SK-N-MC (cell line): ENCODE measurements at regions not wholly inside any gene's neighbourhood (a gene's known extent, or its start where the extent isn't known, plus 50 kb on each side); places are given as distances from the start of the nearest gene placed in this dataset.

Experiments used
- DNase-seq: peaks from one replicate; pipeline ENCODE4 v3.0.0-alpha.2; 2011; ENCODE audit warnings: low read depth, low spot score
- H3K27ac ChIP-seq: fragments of 200-600 bp; sonication (generic); 2 replicates; pipeline ENCODE4 v1.5.1; 2016; ENCODE audit warnings: mixed run types
- H3K36me3 ChIP-seq: fragments of 200-600 bp; sonication (generic); 2 replicates; pipeline ENCODE4 v1.6.1; 2017; ENCODE audit warnings: antibody characterized with exemption, low read length, mixed read lengths; ENCODE audit not compliant: insufficient read depth
- H3K4me3 ChIP-seq: fragments of 200-600 bp; sonication (generic); 2 replicates; pipeline ENCODE4 v1.5.1; 2016
- H3K9ac ChIP-seq: fragments of 200-600 bp; sonication (generic); 2 replicates; pipeline ENCODE4 v1.8.0; 2017; ENCODE audit warnings: mixed run types, mixed read lengths; ENCODE audit not compliant: insufficient read length
- H3K9me3 ChIP-seq: fragments of 200-600 bp; sonication (generic); 2 replicates; pipeline ENCODE4 v1.6.1; 2017; ENCODE audit warnings: low read depth, mild to moderate bottlenecking, antibody characterized with exemption, low read length, moderate library complexity, mixed read lengths
- EZH2 ChIP-seq: fragments of 200-600 bp; sonication (generic); IDR thresholded peaks from one replicate; pipeline ENCODE4 v1.6.1; 2017; ENCODE audit warnings: antibody characterized with exemption
- FOXP2 ChIP-seq: optimal IDR thresholded peaks from 2 replicates; pipeline ENCODE3; 2011; ENCODE audit warnings: mild to moderate bottlenecking, moderate library complexity; ENCODE audit not compliant: insufficient read depth; ENCODE audit errors: extremely low read length, control extremely low read depth
- POLR2AphosphoS5 ChIP-seq: IDR thresholded peaks from 2 replicates; pipeline ENCODE4 v1.6.1; 2012; ENCODE audit warnings: mild to moderate bottlenecking, low read depth, low read length, borderline replicate concordance

DNA sequence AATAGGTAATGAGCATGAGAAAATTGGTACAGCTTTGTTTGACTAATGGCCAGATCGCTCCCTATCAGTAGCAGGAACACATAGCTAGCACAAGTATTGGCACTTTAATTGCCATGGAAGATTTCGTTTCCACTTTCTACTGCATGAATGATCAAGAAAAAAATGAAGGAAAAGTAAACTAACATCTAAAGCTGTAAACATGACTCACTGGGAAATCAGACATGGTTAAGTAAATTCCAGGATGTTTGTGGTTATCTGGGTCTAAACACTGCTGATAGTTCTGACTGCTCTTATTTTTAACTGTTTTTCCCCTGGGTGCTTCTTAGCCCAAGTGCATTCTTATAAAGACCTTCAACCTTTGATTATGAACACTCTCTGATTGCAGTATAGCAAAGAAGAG is 388.9 kb downstream of the NR2F1-AS1 start:
- H3K36me3 ChIP-seq, result no peaks in the 10 kb centered on the region
- no peak overlapping the region for H3K27ac ChIP-seq
- H3K4me3 ChIP-seq, result no peak overlapping the region
- TF ChIP-seq EZH2 (no peak), FOXP2 (no peak), POLR2AphosphoS5 (no peak)
- H3K9ac ChIP-seq, result no peak overlapping the region
- no peaks in the 10 kb centered on the region for H3K9me3 ChIP-seq
- no peak for DNase-seq

DNA sequence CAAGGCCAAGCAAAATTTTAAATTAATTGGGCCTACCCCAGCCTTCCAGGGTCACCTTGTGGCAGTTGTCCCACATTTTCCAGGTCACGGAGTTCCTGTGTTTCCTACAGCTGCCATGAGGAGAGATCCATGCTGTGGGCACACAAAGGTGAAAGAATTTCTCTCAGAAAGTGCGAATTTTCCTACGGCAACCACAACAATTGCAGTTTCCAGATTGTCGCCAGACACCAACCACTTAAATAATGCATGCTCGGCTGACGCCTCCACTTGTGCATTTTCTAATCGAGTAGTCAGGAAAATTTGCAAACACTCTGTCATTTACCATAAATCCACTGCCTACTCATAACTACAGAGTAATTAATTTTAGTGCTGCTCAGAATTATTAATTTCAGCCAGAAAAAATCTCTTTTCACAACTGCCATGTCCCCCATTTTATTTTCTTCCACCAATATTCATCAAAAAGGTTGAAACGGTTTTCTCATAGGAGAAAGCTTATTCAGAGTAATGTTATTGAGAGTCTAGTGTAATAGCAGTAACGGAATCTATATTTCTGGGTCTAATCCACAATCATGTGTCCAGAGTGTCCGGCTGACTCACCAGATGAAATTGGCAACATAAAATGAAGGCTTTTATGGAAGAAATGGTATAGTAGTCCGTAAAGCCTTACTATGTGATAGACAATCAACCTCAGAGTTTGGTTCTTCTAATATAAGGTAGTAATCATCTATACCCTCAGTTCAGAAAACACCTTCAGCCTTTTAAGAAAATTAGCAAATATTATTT is 389.8 kb downstream of the NR2F1-AS1 start:
- Histone ChIP-seq H3K36me3 (no peaks in the 10 kb centered on the region), H3K27ac (no peak overlapping the region), H3K9ac (no peak overlapping the region), H3K4me3 (no peak overlapping the region), H3K9me3 (no peaks in the 10 kb centered on the region)
- no peak for DNase-seq
- TF ChIP-seq EZH2, result no peak
- TF ChIP-seq POLR2AphosphoS5, result no peak

DNA sequence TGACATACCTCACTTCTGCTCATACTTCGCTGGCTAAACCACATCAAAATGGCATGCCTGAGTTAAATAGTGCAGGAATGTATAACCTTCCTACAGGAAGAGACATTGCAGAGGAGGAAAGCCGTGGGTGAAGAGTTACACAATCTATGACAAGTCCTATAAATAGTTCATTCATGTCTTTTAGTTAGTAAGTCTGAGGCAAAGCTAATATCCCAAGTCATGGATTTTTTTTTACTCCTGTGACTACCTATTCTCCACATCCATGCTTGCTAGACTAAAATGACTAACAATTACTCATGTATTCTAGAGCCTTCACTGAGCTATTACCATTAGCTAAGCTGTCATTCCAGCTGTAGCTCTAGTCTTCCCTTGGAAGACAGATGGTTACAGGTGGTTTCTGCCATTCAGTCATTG is 391.3 kb downstream of the NR2F1-AS1 start:
- Histone ChIP-seq H3K36me3 (no peaks in the 10 kb centered on the region), H3K9me3 (no peaks in the 10 kb centered on the region), H3K9ac (no peak overlapping the region), H3K27ac (no peak overlapping the region), H3K4me3 (no peak overlapping the region)
- TF ChIP-seq FOXP2 (no peak), POLR2AphosphoS5 (no peak), EZH2 (no peak)
- no peak for DNase-seq

DNA sequence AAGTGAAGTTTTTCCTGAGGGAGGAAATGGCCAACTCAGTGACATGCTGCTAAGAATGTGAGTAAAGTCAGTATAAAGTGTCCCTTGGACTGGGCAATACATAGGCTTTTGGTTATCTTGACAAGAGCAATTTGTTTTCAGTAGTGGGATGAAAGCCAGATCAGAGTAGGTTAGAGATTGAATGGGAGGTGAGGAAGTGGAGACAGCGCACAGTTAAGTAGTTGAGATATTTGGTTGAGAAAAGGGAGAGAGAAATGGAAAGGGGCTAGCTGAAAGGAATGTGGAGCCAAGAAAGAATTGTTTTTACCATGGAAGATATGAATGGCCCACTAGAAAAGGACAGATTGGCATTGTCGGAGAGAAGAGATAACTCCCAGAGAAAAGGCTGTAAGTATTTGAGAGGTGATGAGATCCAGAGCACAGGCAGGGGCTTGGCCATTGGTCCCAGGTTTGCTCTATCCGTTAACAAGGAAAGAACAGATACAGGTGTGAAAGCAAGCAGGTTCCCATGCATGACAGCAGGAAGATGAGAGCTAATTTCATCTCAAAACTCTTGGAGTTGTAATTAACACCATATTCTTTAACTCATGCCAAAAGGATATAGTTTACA is 392.0 kb downstream of the NR2F1-AS1 start:
- H3K36me3 ChIP-seq, result no peaks in the 10 kb centered on the region
- no peak overlapping the region for H3K9ac ChIP-seq
- DNase-seq, result no peak
- no peak overlapping the region for H3K27ac ChIP-seq
- TF ChIP-seq EZH2 (no peak), FOXP2 (no peak), POLR2AphosphoS5 (no peak)
- H3K4me3 ChIP-seq, result no peak overlapping the region
- no peaks in the 10 kb centered on the region for H3K9me3 ChIP-seq

DNA sequence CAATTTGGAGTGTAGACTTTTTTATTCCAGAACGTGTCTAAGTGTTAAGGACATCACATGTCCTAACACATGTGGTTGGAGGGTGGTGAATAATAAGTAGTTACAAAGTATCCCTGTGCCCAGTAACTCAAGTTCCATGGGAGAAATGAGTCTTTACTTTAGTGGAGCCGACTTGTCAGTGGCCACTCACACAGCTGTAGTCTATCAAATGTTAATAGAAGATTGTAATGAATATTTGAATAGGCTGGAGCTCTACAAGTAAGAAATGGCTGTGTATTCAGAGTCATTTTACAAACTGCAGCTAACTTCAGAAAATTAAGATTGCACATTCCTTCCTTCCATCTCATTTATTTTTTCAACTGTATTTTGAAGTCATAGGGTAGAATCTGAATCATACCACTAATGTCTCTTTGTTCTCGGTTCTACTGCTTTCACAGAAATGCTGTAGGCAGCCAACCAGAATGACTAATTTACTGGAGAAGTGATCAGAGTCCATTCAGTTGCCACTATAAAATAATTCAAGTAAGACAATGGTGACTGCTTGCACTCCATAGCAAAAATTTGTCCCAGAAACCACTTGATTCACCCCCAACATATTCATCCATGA is 394.8 kb downstream of the NR2F1-AS1 start:
- H3K9ac ChIP-seq, result no peak overlapping the region

DNA sequence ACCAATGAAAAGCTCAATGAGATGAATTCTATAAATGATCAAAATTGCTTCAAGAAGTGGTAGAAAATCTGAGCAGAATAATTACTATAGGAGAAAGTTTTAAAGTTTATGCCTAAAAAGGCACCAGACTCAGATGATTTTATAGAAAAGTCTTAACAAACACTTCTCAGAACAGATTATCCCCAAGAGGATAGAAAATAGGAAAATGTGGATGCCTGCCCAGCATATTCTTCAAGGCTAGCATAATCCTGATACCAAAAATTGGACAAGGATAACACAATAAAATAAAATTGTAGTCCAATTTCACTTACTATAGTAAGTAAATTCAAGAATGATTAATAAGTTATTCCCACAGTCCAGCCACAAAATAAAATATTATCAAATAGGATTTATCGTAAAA is 397.0 kb downstream of the NR2F1-AS1 start:
- no peaks in the 10 kb centered on the region for H3K36me3 ChIP-seq
- H3K4me3 ChIP-seq, result no peak overlapping the region
- H3K9ac ChIP-seq, result no peak overlapping the region
- TF ChIP-seq FOXP2, result no peak
- no peak for TF ChIP-seq POLR2AphosphoS5
- no peak for TF ChIP-seq EZH2
- DNase-seq, result no peak
- H3K27ac ChIP-seq, result no peak overlapping the region
- no peaks in the 10 kb centered on the region for H3K9me3 ChIP-seq

More for the DNA sequence above, 394.8 kb downstream of the NR2F1-AS1 start:
- no peak for DNase-seq
- no peaks in the 10 kb centered on the region for H3K9me3 ChIP-seq
- no peaks in the 10 kb centered on the region for H3K36me3 ChIP-seq
- H3K4me3 ChIP-seq, result no peak overlapping the region
- H3K27ac ChIP-seq, result no peak overlapping the region
- TF ChIP-seq POLR2AphosphoS5, result no peak

DNA sequence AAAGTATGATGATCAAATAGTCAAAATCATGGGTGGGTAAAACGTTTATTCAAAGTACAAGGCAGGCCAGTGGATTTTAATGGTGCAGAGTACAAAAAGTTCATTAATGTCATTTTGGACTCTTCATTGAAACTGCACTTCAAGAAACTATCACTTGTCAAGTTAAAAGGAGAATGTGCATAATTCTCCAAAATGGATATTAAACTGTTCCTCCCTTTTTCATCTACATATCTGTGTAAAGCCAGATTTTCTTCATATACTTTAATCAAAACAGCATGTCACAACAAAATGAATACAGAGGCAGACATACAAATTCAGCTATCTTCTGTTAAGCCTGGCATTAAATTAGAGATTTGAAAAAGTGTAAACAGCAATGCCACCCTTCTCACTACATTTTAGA is 401.6 kb downstream of the NR2F1-AS1 start:
- DNase-seq, result no peak
- Histone ChIP-seq H3K9ac (no peak overlapping the region), H3K4me3 (no peak overlapping the region), H3K36me3 (no peaks in the 10 kb centered on the region), H3K9me3 (no peaks in the 10 kb centered on the region), H3K27ac (no peak overlapping the region)
- no peak for TF ChIP-seq FOXP2
- no peak for TF ChIP-seq EZH2
- no peak for TF ChIP-seq POLR2AphosphoS5

DNA sequence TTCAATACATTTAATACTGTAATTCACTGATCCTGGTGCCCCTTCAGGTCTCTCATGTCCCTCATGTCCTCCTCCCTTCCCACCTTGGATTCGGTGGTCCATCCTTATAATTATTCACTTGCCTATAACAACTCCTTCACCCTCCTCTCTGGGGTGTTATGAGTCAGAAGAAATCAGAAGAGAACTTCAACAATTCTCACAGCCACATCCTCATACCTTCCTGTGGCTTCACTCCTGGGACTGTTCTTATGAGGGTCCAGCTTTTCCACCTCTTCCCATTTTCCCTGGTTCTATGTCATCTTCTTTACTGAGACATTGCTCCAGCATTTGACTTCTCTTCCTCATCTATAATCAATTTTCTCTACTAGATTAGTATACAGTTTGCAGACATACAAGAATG is 406.1 kb downstream of the NR2F1-AS1 start:
- H3K9ac ChIP-seq, result no peak overlapping the region
- TF ChIP-seq EZH2 (no peak), POLR2AphosphoS5 (no peak), FOXP2 (no peak)
- H3K36me3 ChIP-seq, result no peaks in the 10 kb centered on the region
- H3K9me3 ChIP-seq, result no peaks in the 10 kb centered on the region
- H3K27ac ChIP-seq, result no peak overlapping the region
- no peak for DNase-seq
- no peak overlapping the region for H3K4me3 ChIP-seq

DNA sequence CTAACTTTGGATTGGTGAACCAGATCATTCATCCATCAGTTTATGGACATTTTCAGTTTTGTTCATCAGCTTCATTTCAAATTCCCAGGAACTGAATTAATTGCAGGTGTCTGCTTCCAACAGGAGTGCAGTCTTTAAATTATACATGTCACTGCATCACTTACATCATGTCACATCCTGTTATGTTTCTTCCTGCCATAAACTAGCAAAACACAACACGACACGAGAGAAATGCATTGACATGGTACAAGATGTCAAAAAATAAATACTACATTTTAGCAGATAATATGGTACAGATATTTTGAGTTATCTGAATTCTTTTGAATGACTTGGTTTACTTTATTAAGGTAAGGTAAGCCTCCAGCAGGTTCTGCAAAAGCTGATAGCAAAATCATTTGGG is 415.5 kb downstream of the NR2F1-AS1 start:
- no peaks in the 10 kb centered on the region for H3K9me3 ChIP-seq
- TF ChIP-seq EZH2 (no peak), POLR2AphosphoS5 (no peak)
- no peak overlapping the region for H3K9ac ChIP-seq
- H3K27ac ChIP-seq, result no peak overlapping the region
- no peaks in the 10 kb centered on the region for H3K36me3 ChIP-seq
- H3K4me3 ChIP-seq, result no peak overlapping the region
- no peak for DNase-seq
